HG02981 (cell line): ENCODE measurements at regions not wholly inside any gene's neighbourhood (a gene's known extent, or its start where the extent isn't known, plus 50 kb on each side); places are given as distances from the start of the nearest gene placed in this dataset.
"Not testable (repeated sequence)": the region's sequence is repeated elsewhere in the genome, so short reads cannot be mapped to it uniquely, and the experiment has no call there.

Experiments
- ATAC-seq: cut with Tn5 transposase; IDR thresholded peaks from one replicate; pipeline ENCODE4 v1.9.1; 2021; ENCODE audit warnings: mild to moderate bottlenecking, moderate library complexity; ENCODE audit not compliant: unreplicated experiment

DNA sequence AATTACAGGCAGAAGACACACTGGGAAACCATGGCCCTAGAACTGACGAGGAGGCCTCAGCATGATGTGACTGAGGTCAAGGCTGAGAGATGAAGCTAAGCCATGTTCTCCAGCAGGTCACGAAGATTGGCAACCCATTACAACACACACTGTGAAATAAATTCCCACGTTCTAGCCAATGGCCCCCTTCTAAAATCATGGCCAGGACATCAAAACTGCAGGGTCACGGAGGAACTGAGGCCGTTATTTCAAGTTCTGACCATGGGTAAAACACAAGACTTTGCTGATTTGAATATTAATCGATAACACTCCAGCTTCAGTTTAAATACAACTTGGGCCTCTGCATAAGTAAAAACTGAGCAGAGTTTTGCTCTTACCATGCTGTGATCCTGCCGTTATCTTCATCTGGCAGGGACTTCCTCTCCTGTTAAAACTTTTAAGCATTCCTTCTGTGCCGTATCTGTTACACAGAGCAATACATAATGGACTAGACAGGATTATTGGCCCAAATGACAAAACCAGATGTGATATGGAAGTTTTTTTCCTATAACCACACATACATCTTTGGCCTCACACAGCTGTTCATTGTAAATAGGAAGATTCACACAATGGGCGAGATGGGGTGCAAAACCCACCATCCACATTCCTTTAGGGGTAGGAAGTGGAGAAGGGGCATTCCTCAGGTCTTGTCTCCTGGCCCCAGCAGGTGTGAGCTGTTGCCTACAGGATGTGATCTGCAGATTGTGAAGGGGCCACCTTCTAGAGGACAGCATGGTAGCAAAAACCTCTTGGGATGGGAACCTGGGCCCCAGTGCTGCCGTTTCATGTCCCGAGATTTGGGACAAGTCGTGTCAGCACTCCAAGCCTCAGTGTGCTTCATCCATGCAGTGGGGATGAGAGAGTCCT, 207.4 kb downstream of the OPA1 start:
- no peak for ATAC-seq

- ATAC-seq: no peak
These were observed 208.1 kb downstream of the OPA1 start for GRCh38 chr3:193801097-193801496.

DNA sequence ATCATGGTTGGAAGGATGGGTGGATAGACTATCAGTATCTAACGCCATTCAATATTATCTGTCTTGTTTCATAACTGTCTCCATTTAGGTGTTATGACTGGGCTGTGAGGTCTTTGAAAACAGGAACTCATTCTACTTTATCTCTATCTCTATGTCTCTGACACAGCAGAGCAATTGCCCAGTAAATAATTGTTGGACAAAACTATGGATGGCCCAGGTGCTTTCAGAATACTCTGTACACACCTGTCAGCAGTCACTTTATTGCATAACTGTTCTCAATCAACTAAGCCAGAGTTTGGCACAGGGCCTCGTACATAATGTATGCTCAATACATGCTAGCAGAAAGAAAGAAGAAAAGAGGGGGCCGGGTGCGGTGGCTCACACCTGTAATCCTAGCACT, 210.3 kb downstream of the OPA1 start:
- no peak for ATAC-seq

DNA sequence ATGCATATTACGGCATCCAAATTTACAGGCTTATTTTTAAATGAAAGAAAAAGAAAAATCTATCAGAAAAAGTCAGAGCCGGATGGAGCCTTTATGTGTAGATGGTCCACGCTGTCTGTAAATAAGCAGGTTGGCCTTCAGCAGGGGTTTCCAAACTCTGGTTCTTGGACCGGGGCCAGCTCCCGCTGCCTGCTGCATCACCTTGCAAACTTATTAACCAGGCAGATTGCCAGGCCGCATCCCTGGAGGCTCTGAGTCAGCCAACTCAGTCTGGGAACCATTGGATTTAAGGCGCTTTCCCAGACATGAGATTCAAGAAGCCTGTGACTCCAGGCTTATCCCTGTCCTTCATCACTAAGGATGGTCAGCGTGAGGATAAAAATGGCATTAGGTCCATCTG, 212.4 kb downstream of the OPA1 start:
- no peak for ATAC-seq

DNA sequence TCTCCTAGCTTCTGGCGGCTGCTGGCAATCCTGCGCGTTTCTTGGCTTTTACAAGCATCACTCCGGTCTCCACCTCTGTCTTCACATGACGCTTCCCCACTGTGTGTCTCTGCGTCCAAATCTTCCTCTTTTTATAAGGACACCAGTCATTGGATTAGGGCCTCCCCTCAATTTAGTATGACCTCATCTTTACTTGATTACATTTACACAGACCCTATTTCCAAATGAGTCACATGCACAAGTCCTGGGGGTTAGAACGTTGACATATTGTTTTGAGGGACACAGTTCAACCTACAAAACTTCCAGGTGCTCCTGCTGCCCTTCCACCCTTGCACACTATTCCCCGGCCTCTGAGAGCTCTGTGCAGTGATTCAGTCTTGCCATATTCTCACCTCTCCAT, 215.3 kb downstream of the OPA1 start:
- ATAC-seq: no peak

GRCh38 chr3:193809106-193809505, 216.1 kb downstream of the OPA1 start:
- no peak for ATAC-seq

GRCh38 chr3:193812078-193812725, 219.2 kb downstream of the OPA1 start:
- no peak for ATAC-seq

DNA sequence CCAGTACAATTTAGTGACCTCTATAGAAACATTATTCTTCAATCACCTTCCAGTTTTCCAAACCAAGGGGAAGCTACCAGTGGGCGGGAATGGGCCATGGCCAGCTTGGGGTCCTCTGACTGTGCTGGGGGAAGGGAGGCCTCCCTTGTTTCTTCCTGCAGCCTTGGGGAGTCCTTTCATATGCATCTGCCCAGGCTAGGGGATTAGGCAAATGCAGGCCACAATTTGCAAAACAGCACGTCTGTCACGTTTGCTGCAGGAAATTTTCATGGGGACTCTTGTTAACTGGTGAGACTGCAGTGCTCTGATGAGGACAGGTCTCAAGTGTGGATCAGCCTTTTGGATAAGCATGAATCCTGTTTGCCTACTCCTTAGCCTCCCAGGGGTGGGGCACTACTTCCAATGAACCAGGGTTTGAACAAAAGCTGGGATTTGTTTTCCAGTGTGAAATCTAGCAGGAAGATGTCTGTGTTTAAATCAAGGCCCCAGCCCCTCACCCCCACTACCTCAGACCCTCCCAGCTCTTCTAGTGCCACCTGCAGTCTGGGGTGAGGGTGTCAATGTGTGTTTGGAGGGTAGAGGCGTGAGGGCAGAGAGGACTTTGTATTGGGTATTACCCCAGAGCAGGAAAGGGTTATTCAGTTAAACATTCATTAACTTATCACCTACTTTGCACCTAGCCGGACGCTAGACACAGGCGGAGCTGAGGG, 219.9 kb downstream of the OPA1 start:
- no peak for ATAC-seq

DNA sequence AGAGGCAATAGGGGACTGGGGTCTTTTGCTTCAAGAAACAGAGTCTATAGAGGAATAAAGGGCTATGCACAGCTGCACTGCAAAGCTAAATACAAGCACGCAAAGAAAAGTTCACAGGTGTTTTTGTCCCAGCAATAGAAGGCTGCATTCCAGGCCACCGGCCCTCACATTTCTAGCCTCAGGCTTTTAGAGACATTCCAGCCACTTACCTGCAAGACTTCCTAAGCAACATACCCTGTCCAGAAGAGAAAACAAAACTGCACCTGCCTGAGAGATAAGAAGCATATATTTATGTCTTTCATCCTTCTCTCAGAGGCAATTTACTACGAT, 220.5 kb downstream of the OPA1 start:
- no peak for ATAC-seq

GRCh38 chr3:193814166-193814892, 221.3 kb downstream of the OPA1 start:
- ATAC-seq: no peak

- ATAC-seq: no peak
These were observed 222.4 kb downstream of the OPA1 start for GRCh38 chr3:193815246-193816027.

DNA sequence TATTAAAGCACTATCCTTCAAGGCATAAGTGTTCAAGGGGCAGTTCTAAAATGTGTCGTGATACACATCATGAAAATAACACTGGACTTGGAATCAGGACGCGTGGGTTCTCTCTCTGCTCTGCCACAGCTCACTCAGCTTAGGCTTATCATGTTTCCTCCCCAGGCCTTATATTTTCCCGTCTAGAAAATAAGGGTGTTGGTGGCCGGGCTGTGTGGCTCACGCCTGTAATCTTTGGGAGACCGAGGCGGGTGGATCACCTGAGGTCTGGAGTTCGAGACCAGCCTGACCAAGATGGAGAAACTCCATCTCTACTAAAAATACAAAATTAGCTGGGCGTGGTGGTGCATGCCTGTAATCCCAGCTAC, 223.0 kb downstream of the OPA1 start:
- ATAC-seq: no peak

GRCh38 chr3:193816656-193817311, 223.8 kb downstream of the OPA1 start:
- ATAC-seq: no peak

DNA sequence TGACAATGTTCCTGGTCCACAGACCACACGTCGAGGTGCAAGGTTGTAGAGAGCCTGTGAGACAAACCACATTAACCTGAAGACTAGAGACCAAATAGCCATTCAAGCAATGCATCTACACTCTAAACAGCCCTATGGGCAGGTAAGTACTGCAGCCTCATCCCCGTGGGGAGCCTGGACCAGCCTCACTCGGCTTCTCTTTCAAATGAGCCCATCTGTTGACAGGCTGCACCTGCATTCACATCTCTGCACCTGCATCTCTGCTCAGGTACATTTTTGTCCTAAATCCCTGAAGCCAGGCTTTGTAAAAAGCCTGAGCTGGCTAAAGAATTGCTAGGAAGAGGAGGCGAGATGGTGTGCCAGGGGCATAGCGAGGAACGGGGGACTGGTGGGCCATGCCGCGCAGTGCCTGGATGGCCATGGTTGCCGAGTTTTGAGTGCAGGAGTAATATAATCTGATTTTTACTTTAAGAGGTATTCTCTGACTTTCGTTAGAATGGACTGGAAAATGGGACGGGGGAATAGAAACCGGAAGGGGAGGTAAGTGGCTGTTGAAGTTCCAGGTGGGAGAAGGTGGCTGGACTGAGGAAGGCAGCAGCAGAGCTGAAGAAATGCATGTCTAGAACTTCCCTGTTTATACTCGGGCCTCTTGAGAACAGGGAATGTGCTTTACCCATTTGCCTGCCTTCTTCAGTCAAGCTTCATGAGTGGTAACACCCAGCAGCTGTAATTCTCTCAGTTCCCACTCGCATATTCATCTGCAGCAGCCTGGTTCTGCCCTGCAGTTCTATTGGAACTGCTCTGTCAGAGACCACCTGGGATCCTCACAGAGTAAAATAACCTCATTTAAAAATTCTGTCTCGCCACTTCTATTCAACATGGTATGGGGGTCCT, 226.4 kb downstream of the OPA1 start:
- ATAC-seq: no peak

GRCh38 chr3:193821151-193821668, 228.2 kb downstream of the OPA1 start:
- no peak for ATAC-seq

DNA sequence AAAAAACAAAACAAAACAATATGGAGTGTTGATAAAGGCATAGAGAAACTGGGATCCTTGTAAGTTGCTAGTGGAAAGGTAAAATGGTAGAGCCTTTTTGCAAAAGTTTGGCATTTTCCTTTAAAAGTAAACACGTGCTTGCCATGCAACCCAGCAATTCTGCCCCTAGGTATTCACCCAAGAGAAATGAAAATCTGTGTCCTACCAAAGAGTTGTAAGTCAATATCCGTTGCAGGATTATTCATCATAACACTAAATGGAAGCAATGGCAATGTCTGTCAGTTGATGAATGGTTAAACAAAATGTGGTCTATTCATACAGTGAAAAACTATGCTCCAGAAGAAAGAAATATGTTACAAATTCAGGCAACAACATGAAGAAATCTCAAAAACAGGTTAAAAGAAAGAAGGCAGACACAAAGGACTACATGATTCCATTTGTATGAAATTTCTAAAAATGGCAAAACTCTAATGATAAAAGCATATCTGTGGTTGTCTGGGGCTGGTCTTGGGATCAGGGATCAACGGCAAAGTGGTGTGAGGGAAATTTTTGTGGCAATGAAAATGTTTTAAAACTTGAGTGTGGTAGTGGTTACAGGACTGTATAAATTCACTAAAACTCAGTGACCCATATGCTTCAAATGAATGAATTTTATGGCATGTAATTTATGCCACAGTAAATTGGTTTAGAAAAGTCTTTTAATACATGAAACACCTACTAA, 229.6 kb downstream of the OPA1 start:
- no peak for ATAC-seq

DNA sequence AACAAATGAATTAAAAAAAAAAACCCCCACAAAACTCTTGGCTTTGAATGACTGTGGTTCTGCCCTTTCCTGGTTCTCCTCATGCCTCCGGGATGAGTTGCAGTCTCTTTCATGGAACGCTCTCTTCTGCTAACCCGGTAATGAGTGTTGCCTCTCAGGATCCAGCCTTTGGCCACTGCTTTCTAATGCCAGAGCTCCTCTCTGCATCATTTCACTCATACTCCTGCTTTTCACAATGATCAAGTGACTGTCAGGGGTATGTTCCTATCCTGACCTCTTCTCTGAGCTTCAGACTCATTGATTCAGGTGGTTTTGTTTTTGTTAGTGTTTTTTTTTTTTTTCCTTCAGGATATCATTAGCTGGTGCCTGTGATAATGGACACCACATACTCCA, 230.2 kb downstream of the OPA1 start:
- not testable (repeated sequence) for ATAC-seq

DNA sequence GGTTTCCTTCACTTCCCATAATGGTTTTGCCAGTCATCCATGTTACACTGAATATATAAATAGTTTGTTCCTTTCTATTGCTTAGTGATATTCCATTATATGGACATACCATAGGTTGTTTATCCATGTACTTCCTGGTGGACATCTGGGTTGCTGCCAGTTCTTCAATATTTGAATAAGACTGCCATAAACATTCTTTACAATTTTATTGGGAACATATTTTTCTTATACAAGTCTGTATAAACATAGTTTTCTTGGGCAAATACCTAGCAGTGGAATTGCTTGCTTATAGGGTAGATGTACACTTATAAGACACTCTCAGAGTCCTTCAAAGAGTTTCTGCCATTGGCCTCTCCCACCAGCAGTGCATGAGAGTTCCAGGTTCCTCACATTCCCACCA, 231.4 kb downstream of the OPA1 start:
- no peak for ATAC-seq
